HG02870 (cell line): ENCODE measurements at regions not wholly inside any gene's neighbourhood (a gene's known extent, or its start where the extent isn't known, plus 50 kb on each side); places are given as distances from the start of the nearest gene placed in this dataset.

Source experiments
- ATAC-seq: cut with Tn5 transposase; IDR thresholded peaks from one replicate; pipeline ENCODE4 v1.9.1; 2021; ENCODE audit warnings: mild to moderate bottlenecking, moderate library complexity; ENCODE audit not compliant: unreplicated experiment

DNA sequence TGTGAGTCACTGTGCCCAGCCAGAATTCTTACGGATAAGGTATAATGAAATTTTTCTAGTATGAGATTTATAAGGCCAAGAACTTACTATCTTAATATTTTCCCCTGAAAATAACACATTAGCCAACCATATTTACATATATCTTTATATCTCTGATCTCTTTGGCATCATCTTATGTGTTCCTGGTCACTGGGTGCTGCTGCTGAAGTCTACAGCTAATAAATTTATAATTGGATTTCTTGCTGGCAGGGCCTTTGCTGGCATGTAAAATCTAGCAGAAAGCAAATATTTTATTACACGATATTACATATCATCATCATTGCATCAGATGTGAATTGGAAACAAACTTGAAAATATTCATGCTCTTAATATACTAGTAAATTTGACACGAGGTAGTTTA lies 590.7 kb downstream of the ANXA1 start:
- no peak for ATAC-seq

DNA sequence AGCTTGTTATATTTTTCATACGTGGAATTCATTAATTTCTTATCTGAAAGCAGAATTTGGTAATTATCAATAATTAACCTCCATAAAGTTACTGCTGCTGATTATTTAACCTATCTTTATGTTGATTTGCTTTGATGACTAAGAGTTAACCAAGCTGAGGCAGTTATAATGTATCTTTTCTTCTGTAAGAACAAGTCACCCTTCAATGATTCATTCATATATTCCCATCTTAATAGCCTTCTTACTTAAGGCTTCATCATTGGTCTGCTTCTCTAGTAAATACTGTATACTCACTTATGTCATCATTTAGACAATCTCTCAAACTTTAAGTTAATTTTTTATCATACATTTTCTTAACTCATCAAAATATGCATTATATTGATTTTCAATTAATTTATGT lies 592.2 kb downstream of the ANXA1 start:
- ATAC-seq: no peak

DNA sequence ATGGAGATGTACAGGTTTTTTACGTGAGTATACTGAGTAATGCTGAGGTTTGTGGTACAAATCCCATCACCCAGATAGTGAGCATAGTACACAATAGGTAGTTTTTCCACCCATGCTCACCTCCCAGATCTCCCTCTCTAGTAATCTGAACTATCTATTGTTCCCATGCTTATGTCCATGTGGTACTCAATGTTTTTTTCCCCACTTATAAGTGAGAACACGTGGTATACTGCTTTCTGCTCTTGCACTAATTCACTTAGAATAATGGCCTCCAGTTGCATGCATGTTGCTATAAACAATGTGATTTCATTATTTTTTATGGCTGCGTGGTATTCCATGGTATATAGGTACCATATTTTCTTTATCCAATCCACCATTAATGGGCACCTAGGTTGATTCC lies 593.9 kb downstream of the ANXA1 start:
- ATAC-seq: no peak

DNA sequence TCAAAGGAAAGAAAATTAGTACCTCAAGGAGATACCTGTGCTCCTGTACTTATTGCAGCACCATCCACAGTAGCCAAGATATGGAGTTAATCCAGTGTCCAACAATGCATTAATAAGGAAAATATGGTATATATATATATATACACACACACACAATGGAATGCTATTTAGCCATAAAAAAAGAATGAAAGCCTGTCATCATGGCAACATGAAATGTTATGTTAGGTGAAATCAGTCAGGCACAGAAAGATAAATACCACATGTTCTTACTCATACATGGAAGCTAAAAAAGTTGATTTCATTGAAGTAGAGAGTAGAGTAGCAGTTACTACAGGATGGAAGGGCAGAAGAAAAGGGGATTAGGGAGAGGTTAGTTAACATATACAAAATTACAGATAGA lies 601.5 kb downstream of the ANXA1 start:
- ATAC-seq: no peak

DNA sequence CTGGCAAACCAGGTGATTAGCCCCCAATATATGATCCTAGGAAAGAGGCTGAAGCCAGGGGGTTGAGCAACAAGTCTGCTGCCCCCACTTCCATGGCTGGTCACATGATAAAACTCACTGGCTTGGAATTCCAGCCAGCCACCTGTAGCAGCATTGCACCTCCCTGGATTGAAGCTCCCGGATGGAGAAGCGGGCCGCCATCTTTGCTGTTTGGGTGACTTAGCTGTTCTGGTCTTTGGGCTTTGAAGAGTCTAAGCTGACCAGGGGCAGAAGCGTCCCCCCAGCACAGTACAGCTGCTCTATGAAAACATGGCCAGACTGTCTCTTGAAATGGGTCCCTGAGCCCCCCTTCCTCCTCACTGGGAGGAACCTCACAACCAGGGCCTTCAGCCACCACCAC lies 610.2 kb downstream of the ANXA1 start:
- ATAC-seq: no peak

DNA sequence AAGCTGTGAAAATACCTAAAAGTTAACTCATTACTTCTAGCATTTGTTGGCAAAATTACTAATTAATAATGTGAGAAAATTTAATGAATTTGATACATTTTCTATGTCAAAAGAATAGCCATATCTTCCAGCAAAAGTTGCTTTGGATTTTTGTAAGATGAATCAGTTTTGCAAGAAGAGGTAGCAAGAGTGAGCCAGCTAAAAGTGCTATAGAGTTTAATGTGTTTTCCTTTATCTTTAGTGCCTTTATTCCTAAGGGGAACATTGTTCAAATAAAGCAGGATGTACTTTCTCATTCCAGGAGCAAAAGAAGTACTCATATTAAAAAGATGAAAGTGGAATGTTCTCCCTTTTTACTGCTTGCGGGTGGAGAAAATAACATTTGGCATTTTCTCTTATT lies 622.2 kb downstream of the ANXA1 start:
- no peak for ATAC-seq

DNA sequence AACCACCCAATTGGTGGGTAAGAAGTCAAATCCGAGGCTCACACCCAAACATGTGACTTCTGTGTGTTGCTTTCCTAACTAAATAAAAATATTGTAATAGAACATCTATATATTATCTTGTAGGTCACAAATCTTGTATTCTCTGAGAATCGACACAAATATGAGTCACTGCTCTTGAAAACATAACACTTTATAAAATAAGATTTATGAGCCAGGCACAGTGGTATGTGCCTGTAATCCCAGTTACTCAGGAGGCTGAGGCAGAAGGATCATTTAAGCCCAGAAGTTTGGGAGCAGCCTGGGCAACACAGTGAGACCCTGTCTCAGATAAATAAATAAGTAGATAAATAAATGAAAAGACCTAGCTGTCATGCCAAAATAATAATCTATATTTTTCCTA lies 624.1 kb downstream of the ANXA1 start:
- no peak for ATAC-seq

DNA sequence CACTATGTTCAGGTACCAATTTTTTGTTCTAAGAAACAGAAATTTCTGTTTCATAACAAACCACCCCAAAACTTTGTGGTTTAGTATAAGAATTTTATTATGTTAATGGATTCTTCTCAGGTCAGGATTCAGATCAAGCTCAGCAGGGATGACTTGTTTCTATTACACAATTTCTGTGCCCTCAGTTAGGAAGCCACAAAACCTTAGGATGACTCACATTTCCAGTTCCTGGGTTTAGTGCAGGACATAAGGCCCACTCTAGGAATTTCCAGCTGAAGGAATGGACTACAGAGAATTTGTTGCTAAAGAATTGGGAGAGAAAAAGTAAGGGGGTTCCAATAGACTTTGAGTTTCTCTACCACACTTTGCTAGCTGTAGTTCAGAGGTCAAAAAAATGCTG lies 629.3 kb downstream of the ANXA1 start:
- ATAC-seq: no peak

DNA sequence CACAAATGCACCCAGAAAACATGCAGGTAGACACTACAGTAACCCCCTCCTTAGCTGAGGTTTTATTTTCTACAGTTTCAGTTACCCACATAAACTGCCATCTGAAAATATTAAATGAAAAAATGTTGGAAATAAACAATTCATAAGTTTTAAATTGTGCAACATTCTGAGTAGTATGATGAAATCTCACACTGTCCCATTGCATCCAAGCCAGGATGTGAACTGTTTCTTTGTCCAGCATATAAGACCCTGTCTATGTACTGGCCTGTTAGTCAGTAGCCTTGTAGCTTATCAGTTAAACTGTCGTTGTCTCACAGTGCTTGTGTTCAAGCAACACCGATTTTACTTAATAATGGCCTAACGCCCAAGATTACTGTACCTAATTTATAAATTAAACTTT lies 630.5 kb downstream of the ANXA1 start:
- ATAC-seq: no peak

DNA sequence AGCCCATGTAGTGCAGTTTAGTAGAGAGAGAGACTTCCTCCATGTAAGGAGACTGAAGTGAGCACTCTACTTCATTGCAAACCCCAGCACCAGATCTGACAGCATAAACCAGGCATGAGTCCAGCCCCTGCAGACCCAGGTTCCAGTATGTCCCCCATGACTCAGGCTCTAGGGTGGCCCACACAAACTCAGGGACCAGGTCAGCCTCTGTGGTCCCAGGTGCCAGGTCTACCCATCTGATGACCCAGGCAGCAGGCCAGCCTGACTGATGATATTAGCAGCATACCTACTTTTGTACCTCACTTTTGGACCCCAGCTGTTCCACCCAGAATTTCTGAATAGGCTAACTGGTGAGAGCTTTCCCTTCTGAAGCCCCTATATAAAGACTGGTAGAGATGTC lies 647.8 kb downstream of the ANXA1 start:
- no peak for ATAC-seq

DNA sequence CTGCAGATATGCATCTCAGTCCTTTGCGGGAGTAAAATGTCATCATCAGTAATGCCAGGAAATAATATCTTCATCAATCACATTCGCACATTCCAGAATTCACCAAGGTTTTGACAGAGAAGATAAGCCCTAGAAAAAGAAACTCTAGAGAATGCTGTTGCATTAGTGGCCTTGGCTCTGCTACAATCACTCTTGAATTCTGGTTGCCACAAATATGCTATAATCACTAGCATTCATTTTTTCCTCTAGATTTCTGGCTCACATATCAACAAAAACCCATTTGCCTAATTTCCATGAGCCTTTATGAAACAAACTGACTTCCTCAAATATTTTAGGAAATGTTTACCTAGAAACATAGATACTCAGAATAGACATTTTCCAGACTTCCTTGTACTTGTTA lies 653.4 kb downstream of the ANXA1 start:
- ATAC-seq: no peak

DNA sequence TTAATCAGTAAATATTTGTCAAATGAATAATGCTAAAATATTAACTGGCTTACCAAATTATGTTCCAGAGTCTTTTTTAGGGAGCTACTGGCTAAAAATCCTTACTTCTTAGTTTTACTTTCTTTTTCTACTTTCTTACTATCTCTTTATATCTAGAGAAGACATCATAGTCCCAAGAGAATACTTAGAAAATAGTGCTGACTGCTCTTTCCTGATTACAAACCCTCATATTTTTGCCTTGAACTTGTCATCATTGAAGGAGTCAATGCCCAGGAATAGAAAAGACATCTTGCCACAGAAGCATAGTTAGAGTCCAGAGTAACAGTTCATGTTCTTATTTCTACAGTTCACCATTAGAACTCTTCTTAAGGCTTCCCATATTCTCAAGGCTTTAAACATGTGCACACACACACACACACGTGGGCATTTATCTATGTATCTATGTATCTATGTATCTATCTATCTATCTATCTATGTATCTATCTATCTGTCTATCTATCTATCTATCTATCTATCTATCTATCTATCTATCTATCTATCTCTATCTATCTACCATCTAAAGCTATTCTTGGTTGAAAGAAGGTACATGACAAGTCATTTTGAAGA lies 654.3 kb downstream of the ANXA1 start:
- ATAC-seq: no peak

DNA sequence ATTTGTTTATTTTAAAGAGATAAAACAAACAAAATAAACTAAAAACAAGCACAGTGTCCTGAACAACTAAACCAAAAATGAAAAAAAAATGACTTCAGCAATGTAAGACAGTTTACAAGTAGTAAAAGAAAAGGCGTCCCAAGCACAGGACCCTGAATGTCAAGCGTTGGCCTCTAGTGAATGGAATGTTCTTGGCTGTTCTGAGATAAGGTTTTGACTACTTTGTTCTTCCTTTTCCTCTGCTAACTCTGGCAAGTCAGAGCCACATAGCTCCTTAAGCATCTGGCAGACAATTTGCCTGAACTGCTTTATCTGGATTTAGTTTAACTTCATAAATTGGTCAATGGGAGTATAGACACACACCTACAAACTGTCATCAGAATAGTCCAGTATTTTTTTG lies 655.2 kb downstream of the ANXA1 start:
- no peak for ATAC-seq

DNA sequence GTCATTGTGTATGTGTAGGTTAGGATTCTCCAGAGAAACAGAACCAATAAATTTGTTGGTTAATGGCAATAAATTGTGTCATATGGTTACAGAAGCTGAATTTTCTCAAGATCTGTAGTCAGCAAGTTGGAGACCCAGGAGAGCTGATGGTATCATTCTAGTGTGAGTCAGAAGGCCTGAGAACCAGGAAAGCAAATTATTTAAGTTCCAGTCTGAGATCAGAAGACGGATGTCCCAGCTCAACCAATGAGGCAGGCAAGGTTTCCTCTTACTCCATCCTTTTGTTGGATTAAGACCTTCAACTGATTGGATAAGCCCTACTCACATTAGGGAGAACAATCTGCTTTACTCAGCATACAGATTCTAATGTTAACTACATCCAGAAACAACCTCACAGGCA lies 656.3 kb downstream of the ANXA1 start:
- ATAC-seq: no peak

DNA sequence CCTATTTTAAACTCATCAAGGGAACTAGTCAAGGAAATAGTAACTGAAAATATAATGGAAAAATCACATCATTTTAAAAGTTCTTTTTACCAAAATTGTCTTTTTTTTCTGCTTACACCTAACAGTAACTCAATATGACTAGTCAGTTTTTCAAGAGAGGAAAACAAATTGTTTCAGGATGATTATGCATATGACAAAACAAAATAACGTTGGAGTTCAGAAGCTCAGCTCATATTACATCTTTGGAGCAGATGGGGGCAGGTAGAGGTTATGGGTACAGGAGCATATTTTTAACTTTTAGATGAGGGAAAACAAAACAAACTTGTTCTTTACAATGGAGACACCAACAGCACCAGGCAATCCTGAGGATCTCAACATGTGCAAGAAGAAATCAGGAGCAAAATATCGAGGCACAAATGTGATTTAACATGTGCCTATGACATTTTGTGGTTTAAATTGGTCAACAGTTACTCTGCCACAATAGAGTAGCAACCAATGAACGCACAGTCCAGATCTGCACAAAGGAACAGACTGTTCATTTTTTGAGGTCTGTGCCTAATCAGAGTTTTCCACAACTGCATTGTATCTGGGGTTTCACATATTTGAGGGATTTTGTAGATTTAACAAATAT lies 659.0 kb downstream of the ANXA1 start:
- no peak for ATAC-seq

DNA sequence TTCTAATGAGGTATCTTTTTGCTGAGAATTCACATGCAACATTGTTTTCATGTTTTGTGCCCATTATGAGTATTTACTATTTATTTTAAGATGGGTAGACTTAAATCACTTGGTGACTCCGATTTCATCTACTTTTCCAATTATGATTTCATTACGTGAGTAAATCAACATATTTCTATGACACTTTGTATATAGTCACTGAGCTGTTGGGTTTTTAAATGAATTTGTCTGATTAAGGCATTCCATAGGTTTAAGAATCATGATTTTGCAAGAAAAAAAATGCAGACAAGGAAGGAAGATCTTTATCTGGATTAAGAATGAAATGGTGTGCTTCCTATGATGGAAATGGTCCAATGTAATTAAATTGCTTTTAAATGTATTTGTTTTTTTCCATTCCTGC lies 661.9 kb downstream of the ANXA1 start:
- ATAC-seq: no peak

DNA sequence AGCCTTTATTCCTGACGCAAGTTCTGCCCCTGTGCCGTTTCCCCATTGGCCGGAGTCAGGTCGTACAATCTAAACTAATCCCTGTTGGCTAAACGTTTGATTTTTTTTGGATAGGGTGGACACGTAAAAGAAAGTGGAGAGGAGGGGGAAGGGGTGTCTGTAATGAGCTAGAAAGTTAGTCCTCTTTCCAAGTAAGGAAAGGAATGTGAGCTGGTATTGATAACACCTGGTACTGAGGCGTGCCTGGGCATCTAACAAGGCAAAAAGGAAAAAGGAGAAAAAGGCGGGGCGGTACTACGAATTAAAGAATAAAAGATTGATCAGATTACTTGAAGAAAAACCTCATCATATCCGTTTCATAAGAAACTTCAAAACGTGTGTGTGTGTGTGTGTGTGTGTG lies 665.2 kb downstream of the ANXA1 start:
- no peak for ATAC-seq

DNA sequence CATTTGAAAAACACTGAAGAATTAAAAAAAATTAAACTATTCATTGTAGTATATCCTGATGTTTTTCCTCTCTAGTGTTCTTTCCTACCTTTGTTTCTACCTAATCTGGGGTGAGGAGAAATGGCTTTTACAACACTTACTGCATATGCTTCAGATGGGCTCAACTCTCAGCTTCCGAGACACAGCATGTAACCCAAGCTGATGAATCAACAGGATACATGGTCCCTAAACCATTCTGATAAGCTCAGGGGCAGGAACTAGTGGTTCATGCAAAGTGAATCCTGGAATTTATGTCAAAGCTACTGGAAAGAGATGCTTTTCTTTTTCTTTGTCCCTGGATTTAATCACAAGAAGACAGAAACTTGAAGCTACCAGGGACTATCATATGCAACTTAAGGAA lies 672.5 kb upstream of the RORB start:
- ATAC-seq: no peak

DNA sequence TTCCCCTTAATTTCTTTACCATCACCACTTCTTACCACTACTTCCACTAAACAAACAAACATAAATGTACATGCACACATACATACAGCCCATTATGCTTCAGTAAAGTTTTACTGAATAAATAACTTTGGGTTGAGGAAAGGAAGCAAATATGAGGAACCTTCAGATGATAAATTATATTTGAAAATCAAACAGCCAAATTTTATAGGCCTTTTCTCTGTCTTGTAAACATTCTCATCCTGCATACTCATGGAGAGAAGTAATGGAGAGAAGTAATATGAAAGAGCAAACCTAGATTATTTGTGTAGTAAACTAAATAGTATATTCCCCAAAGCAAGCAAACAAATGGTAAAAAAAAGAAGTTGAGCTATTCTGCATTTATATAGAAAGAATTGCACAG lies 658.3 kb upstream of the RORB start:
- no peak for ATAC-seq

DNA sequence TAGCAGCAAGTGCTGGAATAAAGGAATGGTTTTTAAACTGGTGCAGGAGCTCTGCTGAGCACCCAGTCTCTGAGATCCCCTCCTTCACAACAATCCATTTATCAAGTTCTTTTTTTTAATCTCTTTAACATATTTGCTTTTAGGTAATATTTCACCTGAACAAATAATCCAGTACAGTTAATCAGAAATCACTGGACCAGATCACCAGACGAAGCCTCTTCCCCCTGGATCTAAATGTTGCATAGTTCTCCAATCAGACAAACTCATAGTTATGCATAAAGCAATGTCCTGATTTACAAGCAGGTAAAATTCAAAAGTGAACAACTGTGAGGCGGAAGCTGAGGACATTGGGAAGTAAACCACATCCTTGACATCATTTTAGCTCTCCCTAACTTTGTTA lies 657.7 kb upstream of the RORB start:
- ATAC-seq: no peak

DNA sequence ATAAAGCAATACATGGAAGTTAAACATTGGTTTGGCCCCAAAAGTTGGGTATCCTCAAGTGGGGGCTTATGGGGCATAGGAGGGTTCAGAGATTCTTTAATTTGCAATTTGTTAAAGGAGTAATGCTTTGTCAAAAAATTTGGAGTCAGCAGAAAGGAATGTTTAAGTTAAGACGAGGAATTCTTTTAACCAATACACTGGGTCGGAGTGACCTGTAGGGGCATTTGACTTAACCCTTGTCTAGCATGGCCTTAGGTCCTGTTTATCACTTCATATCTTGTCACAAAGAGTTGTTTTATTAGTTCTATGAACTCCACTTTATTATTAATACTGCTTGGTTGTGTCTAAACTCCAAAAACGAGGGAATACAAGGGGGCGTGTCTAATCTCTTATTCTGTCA lies 656.1 kb upstream of the RORB start:
- no peak for ATAC-seq

DNA sequence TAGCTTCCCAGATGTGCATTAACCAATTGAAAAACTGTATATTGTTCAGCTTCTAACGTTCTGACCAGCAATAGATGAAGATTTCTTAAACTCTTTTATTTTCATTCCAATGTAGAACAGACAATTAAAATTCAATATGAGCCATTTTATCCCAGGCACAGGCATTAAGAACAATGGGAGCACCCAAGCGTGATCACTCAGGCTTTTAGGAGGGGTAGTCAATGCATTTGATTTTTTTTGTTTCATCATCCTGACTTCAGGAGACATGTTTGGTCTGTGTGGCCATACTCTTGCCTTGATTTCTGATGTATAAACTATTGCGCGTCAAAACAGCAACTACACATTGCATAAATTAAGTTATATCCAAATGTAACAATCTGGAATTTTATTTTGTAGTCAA lies 653.0 kb upstream of the RORB start:
- no peak for ATAC-seq

DNA sequence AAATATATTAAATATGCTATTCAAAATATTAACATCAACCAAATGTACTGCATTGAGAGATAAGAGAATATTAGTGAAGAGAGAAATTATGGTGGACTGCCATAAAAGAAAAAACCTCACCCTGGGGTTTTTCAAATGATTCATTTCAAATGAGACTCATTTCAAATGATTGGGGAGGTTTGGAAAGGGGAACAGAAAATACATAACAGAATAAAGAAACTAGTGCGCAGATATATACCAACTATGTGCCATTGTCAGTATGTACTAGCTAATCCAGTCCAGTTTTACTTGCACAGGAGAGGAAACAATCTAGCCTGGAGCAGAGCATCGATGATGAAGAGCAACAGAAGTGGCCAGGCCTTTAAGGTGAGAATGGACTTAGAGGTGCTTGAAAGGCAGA lies 651.6 kb upstream of the RORB start:
- ATAC-seq: no peak
